GM21786 (cell line): ENCODE measurements at regions not wholly inside any gene's neighbourhood (a gene's known extent, or its start where the extent isn't known, plus 50 kb on each side); places are given as distances from the start of the nearest gene placed in this dataset.

Source experiments
- ATAC-seq: cut with Tn5 transposase; IDR thresholded peaks from one replicate; pipeline ENCODE4 v1.9.1; 2021; ENCODE audit not compliant: unreplicated experiment

DNA sequence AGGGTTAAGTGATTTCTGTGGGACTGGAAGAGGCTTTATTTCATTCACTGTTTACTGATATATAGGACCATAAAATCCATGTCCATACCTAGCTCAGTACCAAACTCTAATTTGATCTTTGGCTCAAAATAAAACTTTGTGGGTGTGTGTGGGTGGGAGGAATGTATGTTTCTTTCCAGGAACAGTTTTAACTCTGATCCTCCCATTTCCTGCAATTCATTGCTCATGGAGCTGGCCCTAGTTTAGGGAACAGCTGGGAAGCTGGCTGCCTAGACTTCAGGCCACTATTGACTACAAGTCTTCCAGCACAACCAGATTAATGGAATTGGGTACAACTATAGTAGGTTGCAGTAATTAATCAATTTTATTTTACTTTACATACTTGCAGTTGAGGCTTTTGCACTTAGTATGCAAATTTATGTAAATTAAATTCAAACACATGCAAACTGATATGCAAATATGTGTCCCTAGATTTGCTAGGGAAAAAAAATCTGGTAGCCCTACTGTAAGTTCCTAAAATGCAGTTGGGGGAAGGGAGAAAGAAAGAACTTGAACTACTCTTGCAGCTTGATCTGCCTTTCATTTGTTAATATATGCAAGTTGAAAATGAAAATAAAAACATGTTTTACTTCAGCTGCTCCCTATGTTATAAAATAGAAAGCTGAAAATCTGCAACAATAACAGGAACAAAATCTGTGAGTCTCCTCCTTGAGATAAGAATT is 1070.3 kb upstream of the CELF4 start:
- ATAC-seq, result no peak

DNA sequence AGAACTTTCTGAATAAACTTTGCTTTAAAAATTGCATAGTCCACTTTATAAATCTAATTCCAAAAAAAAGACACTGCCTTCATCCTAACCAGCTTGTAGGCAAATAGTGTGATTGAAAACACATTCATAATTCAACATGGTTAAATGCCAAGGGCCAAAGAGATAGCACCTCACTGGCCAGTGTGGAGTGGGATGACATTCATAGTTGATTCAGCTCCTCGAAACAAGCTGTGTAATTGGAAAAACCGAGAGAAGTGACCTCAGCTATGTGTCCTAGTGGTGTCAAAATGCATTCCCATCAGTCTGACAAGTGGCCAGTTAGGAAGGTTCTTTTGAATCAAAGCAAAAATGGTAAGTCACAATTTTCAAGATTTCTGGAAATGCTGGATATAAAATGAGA is 1068.5 kb upstream of the CELF4 start:
- ATAC-seq, result no peak

DNA sequence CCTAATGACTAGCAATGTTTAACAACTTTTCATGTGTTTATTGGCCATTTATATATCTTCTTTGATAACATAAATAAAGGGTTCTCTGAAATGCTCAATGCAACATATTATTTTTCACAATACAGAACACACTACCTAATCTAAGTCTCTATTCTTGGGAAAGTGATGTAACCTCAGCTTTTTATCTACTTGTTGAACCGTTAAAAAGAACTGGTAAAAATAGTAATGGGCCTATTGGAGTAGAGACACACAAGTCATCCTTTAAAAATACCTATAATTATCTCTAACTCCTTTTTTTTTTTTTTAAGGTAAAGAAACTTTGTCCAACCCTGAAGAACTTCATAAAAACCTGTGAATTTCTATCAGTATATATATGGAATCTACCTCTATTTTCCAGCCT is 1067.7 kb upstream of the CELF4 start:
- ATAC-seq, result no peak

DNA sequence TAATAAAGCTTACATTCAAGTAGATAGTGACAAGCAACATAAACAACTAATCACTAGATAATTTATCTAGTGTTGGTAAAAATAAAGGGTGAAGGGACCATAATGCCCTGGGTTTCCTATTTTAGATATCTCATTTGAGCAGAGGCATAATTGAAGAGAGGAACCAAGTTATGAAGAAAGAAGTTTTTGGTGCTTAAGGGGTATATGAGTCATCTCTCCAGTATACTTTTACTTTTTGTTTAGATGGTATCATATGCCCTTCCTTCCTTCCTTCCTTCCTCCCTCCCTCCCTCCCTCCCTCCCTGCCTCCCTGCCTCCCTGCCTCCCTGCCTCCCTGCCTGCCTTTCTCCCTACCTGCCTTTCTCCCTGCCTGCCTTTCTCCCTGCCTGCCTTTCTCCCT is 1053.5 kb upstream of the CELF4 start:
- ATAC-seq, result no peak

DNA sequence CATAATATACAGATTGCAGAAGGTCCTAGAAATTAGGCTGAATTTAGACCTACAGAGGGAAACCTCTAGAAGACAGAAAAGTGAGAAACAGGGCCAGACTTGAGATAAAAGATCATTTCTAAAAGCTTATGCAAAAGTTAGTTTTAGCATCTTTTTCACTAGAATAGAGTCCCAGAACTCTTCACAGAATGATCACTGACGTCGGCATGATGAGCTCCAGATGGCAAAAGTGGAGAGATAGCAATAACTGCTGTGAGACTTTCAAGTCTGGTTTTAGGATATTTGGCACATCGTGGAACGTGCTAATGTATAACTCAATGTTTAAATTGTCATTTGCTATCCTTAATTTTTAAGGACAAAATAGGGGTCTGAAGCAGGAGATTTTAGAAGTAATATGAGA is 1050.7 kb upstream of the CELF4 start:
- ATAC-seq, result no peak

DNA sequence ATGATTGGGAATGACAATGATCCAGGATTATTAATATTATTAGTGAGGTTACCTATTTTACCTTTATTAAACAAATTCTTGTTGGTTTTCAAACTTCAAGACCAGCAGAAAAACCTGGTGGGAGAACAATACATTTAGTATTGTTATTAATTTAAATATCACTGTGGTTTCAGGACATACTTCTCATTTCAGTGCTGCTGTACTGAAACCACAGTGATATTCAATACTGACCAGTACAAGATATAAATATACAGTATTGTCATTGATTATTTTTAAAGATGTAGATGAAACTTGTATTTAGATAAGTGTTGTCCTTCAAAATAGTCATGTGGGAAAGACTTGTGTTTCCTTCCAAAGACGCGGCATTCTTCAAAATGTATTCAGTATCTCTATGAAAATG is 1047.3 kb upstream of the CELF4 start:
- ATAC-seq, result no peak

DNA sequence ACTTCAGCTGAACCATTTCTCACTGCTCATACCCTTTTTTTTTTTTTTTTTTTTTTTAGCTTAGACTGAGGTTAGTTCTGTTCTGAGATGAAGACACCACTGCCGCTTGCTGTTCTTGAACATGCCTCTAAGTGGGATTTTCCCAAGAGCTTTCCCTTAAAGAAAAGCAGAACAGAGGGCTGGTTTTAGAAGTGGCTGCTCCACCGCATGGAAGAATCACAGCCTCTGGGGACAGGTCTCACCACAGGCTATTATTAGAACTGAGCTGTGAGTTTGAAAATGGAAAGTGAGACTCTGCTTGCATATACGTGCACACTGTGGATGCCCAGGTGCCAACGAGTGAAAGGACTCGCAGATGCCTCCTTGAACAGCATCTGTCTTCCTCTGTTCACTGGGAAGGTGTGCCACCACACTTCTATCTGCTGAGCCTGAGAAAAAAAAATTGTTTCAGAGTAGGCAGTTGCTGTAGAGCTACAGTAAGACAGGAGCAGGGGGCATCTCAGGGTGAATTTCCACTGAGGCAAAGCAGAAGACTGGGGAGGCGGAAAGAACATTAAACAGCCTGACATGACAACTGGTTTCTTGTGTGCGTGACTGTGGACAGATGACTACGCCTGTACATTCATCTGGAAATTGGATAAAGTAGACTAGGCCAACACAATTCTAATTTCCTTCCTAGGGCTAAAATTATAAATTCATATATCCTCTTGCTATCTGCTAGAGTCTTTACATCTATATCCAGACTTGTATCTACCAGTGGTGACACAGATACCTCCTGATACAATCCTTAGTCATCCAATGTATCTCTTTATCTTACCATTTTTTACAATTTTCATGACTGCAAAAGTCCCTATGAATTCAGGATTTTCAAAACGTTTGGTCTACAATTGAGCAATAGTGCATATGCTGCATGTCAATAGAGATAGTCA is 1045.7 kb upstream of the CELF4 start:
- ATAC-seq, result peak; percentile 87

DNA sequence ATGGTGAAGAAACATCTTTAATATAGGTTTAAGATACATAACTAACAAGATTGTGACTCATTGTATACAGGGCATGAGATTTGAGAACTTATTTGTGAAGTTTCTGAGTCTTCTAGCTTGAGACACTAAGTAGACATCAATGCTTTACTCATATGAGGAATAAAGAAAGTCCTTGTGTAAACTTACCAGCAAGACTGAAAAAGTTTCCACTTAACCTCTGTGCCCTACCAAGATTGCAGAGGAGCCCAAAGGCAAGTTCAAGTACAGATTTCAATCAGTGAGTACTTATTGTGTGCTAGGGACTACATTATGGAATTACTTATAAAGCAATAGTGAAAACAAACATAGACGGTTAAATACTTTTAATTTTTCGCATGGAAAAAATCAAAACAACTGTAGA is 1041.2 kb upstream of the CELF4 start:
- ATAC-seq, result peak; percentile 30

DNA sequence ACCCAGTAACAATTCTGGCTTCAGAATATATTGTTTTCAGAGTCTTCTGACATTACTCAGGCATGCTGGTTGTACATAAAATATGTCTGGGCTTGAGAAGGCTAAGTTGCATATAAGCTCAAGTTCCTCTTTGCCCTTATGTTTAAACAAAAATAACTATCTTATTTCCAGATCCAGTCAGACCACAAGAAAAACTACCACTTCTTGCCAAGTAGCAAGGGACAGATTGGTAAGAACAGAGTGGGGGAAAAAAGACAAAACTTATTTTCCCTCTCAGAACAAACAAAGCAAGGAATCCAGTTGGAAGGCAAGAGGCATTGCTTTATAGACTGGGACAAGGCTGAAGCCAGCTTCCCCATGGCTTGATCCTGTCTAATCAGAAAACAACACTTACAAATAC is 1036.7 kb upstream of the CELF4 start:
- no peak for ATAC-seq

DNA sequence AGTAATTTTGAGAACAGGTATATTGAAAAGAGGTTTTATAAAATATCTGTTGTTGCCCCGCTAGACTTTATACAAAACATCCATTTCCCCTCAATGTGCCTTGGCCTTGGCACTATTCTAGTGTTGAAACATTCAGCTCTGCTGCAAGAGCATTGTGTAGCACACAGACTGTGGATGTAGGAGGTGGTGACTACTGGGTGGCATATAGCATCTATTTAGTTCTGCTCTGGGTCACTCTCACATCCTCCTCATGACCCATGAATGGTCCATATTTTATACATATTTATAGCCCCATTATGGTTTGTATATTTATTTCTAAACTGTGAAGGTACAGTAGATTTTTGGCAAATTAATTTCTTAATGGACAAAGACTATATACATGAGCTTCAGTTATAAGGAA is 1022.0 kb upstream of the CELF4 start:
- ATAC-seq, result no peak

DNA sequence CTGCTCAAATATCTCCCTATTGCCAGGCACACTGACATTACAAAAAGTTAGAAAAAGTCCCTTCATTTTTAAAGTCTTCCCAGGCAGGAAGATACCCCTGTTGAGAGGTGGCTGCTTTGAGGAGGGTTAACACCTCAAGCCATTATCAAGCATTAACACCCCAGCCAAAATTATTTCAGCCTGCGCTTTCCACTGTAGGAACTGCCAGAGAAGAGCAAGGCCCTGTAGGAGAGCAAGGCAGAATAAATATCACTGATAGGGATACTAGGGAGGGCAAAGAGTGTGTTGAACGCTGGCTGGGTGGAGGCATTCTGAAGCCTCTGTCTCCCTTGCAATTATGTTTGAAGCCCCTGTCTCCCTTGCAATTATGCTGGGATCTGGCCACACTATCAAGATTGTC is 1020.7 kb upstream of the CELF4 start:
- no peak for ATAC-seq

DNA sequence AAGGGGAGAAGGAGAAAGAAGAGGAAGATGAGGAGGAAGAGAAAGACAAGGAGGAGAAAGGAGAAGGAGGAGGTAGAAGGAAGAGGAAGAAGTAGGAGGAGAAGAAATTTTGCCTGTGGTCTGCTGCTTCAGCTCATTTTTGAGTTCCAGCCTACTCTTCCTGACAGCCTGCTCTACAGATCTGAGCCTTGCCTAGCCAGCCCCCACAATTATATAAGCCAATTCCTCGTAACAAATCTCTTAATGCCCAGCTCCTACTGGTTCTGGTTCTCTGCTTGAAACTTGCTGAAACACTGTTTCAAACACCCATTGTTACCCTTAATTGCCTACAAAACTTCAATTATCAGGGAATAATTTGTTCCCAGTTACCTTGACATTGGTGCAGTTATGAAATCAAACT is 1014.2 kb upstream of the CELF4 start:
- ATAC-seq, result no peak

DNA sequence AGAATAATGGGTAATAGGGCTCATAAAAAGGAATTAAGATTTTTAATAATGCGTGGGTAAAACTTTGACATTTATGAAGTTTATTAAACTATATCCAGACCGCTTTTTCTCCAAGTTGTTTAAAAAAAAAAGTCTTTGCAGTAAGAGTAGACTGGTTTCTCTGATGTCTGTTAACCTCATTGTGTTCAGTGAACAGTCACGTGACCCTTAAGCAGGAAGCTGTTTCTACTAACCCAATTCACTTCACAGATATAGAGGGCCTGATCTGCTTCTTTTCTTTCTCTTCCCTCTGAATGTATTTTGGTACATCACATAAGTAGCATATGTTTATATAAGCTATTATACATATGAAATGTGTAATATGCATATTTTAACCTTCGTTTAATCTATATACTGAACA is 1011.3 kb upstream of the CELF4 start:
- no peak for ATAC-seq

DNA sequence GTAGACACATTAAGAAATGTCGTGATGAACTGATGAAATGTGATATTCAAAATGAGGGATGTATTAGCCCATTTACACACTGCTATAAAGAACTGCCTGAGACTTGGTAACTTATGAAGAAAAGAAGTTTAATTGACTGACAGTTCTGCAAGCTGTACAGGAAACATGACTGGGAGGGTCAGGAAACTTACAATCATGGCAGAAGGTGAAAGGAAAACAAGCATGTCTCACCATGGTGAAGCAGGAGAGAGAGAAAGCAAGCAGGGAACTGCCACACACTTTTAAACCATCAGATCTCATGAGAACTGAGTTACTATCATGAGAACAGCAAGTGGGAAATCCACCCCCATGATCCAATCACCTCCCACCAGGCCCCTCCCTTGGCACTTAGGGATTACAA is 1010.8 kb upstream of the CELF4 start:
- ATAC-seq, result no peak

DNA sequence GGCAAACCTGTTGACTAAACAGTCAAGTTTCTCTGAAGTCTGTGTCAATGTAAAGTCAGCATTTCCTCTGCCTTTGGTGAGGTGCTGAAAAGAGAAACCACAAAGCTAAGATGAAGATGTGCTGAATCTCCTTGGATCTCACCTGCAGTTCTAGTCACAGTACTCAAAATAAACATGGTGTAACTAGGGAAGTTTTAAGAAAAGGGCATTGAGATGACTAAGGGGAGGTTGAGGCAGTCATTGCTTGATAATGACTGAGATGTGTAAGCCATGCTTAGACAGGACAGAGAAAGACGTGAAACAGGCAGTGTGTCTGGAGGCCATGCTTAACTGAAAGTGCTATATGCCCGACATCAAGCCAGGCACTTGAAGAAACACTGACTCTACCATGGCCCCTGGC is 1010.0 kb upstream of the CELF4 start:
- no peak for ATAC-seq

DNA sequence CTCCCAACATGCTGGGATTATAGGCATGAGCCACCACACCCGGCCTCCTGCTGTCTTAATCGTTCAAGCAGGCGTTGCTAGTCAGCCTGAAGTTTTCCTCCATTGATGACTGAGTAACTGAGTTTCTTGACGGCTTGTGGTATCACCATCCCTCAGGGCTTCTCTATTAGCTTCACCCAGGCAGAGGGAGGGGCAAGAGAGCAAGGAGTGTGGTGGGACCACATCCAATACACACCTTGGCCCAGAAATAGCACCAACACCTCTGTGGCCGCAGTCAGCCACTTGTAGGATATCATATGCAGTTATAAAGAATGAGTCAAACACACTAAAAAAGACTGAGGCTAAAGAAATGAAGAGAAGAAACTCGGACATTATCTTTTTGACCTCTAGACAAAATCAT is 1009.4 kb upstream of the CELF4 start:
- no peak for ATAC-seq

DNA sequence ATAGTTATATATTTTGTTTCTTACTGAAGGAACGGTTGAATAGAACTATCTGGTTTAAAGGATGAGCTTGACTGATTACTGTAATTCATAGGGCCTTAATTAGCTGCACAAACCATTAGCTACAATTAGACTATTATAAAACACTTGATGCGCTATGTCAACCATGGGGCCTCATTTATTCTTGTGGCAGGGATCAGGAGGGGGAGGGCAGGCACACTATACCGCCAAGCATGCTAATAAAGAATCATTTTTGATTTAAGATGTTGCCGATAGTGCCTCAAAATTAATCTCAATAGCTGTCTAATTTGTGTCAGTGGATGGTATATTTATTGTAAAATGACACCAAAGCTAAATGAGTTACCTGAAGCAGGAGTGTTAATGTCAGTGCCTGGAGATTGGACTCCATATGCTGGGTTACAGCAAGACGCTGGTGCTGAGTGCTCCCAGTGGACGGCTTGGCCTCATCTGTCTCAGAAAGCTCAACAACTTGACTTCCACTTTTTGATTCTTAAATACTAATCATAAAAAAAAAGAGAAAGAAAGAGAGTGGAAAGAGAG is 1007.0 kb upstream of the CELF4 start:
- no peak for ATAC-seq

DNA sequence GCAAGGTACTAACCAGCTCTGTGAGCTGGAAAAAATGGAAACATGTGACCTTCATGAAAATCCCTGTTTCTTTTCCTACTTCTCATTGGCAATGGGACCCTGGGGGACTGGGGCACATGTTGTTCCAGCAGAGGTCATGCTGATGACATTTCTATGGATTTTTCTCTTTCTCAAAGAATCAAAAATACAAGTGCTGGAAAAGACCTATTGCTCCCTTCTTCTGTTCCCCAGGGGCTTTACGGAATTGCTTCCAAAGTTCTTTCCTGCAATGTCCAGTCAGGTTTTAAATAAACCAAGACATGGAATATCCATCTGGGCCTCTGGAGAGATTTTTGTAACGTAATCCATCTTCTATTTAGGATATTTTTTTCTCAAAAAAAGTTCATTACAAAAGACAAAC is 1006.1 kb upstream of the CELF4 start:
- no peak for ATAC-seq

DNA sequence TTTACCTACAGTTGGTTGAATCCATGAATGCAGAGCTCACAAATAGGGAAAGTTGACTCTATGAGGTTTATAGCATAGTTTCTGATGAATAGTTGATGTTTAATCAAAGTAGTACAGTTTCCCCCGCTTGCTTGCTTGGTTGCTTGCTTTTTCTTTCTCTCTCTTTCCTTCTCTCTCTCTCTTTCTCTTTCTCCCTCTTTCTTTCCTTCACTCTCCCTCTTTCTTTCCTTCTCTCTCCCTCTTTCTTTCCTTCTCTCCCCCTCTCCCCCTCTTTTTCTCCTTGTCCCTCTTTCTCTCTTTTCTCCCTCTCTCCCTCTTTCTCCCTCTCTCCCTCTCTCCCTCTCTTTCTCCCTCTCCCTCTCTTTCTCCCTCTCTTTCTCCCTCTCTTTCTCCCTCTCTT is 999.9 kb upstream of the CELF4 start:
- no peak for ATAC-seq

DNA sequence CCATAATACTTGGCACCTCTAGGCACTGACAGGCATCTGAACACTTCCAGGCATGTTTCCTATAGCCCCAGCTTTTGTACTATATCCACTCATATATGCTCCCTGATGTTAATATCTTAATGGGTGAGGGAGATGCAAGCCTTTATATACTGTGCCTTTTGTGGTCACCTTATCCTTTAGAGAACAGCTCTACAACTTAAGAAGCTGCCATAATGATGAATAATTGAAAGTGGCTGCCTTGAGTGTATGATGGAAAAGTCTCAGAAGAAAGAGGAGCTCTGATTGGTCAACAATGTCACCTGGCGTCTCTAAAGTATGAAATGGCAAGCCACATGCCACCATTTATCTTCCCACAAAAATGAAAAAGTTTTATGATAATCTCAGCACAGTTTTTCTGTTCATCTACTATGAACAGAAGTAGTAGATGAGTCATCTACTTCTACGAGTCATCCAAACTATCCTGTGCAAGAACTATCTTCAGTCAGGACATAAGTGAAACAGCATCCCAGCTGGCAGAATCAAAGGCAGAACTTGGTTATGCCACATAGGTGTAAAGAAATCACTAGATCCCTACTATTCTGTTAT is 997.9 kb upstream of the CELF4 start:
- no peak for ATAC-seq

DNA sequence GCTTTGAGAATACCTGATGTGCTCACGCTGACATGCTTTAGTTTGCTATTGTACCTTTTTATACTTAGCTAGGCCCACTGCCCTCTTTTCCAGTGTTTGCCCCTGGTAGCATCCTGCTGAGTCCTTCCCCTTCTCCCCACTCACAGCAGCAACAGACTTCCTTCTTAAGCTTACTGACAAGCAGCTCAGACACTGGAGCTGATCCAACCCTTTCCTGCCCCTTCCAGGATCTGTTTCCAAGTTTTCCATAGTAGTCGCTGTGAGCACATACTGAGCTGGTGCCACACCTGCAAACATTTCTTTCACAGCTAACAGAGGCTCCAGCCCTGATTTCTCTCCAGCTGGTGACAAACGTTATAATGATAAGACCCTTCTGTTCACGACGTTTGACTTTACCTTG is 991.4 kb upstream of the CELF4 start:
- ATAC-seq, result no peak
